Left colon (tissue), 2 donors: ENCODE measurements at regions not wholly inside any gene's neighbourhood (a gene's known extent, or its start where the extent isn't known, plus 50 kb on each side); places are given as distances from the start of the nearest gene placed in this dataset.
"Not testable (repeated sequence)": the region's sequence is repeated elsewhere in the genome, so short reads cannot be mapped to it uniquely, and the experiment has no call there.

Source experiments
- ATAC-seq: fragments of 200-7000 bp; cut with Tn5 transposase; one replicate; pipeline ENCODE4 v1.9.1; 2020; ENCODE audit warnings: mild to moderate bottlenecking, moderate library complexity
- DNase-seq, 2 donors: peaks; one replicate each; pipeline ENCODE4 v3.0.0-alpha.2; 2020
- intact Hi-C, 2 donors: fragments of 100-400 bp; cut with DNase I in 1 of 2; cut with micrococcal nuclease in 1 of 2; formaldehyde crosslinking; loops; one replicate each; pipeline versions ENCODE4 v1.11.2 to v1.14.0; 2022; cut with DNase I, micrococcal nuclease
- donor health status: DM: no; HTN: no; CAD: no.
- donor health status: DM: yes; HTN: yes; CAD: no.

DNA sequence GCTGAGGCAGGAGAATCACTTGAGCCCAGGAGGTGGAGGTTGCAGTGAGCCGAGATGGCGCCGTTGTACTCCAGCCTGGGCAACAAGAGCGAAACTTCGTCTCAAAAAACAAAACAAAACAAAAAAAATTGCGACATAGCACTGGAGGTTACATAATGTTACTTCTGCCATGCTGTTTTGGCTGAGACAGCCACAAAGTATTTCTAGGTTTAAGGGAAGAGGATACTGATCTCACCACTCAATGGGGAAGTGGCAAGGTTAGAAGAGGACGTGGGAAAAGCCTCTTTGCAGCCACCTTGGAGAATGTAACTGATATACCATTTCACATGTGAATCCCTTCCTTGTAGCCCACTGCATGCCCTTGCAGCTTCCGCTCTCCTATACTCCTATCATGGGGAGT is 131.2 kb upstream of the NLRP1 start:
- no peak for ATAC-seq
- DNase-seq: no peak
- intact Hi-C loops: no loop called here

GRCh38 chr17:5718726-5719125 is 134.4 kb upstream of the NLRP1 start:
- ATAC-seq (no peak), DNase-seq (no peak)
- intact Hi-C loops: no loop called here

- ATAC-seq: no peak
- intact Hi-C loops: no loop called here
- DNase-seq: no peak
Observed at GRCh38 chr17:5719976-5720375, 135.7 kb upstream of the NLRP1 start.

GRCh38 chr17:5730373-5730772 is 146.1 kb upstream of the NLRP1 start:
- no peak for ATAC-seq
- intact Hi-C loops: no loop called here

DNA sequence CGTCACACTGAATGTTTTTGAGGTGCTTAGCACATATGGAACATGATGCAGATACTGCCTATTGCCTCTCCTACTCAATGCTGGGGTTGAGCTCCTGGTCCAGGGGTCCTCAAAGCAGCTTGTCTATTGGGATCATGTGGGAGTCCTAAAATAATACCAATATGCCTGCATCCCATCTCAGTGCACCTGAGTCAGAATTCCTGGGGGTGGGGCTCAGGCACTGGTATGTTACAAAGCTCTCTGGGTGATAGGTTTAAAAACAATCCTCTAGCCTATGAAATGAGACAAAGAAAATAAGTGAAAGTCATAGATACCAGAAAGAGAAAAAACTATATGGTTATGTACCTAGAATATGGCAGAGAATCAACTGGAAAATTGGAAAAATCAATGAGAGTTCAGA is 156.6 kb upstream of the NLRP1 start:
- ATAC-seq: no peak
- DNase-seq: no peak
- intact Hi-C loops: no loop called here

More at GRCh38 chr17:5730373-5730772, 146.1 kb upstream of the NLRP1 start:
- DNase-seq: no peak

GRCh38 chr17:5741810-5742209 is 157.5 kb upstream of the NLRP1 start:
- ATAC-seq (no peak), DNase-seq (no peak)
- intact Hi-C loops: no loop called here

GRCh38 chr17:5745111-5745813 is 161.0 kb upstream of the NLRP1 start:
- intact Hi-C loops: no loop called here
- DNase-seq (no peak), ATAC-seq (no peak)

DNA sequence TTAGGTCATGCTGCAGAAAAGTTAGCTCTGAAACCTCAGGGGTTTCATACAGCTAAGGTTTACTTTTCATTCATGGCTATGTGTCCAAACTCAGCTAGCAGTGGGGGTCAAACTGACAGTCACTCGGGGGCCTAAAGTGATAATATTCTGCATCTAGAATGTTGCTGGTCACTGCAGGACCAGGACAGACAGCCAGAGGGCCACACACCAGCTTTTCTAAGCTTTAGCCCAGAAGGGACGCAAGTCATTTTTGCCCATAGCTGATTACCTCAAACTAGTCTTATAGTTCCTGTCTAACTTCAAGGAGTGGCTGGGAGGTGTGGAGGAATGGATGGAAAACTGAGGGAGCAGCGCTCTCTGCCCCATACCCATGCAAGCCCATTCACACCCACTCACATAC is 163.0 kb upstream of the NLRP1 start:
- DNase-seq (no peak), ATAC-seq (no peak)
- intact Hi-C loops: no loop called here

DNA sequence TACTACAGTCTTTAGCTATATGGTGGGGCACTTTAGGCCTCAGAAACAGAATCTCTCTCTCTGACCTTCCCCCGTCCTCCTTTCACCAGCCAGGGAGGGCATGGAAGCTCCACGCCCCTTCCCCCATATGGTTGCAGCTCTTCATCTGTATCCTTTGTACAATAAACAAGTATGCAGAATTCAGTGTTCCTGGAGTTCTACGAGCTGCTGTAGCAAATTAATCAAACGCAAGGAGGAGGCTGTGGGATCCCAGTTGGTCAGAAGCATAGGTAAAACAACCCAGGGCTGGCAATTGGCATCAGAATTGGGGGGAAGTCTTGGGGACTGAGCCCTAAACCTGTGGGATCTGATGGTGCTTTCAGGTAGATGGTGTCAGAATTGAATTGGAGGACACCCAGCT is 163.7 kb upstream of the NLRP1 start:
- DNase-seq: no peak
- no peak for ATAC-seq
- intact Hi-C loops: no loop called here

DNA sequence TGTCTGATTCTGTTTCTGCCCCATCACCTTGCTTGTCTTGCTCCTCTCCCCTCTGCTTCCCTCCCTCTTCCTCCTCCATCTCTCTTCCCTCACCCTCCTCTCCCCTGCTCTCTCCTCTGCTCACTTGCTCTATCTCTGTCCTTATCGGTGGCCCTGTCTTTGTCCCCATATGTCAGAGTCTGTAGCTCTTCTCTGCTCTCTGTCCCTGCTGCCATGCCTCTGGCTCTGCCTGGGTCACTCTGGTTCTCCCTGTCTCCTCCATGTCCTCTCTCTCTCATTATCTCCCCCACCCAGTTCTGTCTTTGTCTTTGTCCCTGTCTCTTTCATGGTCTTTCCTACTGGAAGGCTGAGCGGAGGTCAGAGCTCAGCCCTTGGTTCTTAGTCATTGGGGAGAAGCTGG is 169.1 kb upstream of the NLRP1 start:
- intact Hi-C loops: no loop called here
- no peak for DNase-seq
- ATAC-seq: no peak

GRCh38 chr17:5757314-5757907 is 173.1 kb upstream of the NLRP1 start:
- intact Hi-C loops: no loop called here
- ATAC-seq (no peak), DNase-seq (no peak)

GRCh38 chr17:5758651-5759050 is 174.3 kb upstream of the NLRP1 start:
- intact Hi-C loops: no loop called here
- ATAC-seq: no peak
- DNase-seq: no peak

GRCh38 chr17:5759501-5759925 is 175.2 kb upstream of the NLRP1 start:
- intact Hi-C loops: no loop called here
- DNase-seq (no peak), ATAC-seq (no peak)

DNA sequence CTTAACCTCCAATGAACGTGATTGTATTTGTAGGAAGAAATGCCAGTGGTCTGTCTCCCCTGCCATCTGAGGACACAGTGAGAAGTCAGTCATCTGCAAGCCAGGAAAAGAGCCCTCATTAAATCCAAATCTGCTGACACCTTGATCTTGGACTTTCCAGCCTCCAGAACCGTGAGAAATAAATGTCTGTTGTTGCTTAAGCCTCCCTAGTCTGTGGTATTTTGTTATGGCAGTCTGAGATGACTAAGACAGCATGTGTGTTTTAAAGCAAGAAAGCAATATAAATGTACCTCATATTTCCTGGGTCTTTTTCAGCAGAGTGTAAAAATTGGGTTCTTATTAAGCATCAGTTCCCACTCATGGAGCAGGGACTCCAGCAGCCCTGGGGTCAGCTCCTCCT is 177.9 kb upstream of the NLRP1 start:
- ATAC-seq (no peak), DNase-seq (no peak)
- intact Hi-C loops: no loop called here

GRCh38 chr17:5763595-5764306 is 179.4 kb upstream of the NLRP1 start:
- no peak for DNase-seq
- no peak for ATAC-seq
- intact Hi-C loops: no loop called here

DNA sequence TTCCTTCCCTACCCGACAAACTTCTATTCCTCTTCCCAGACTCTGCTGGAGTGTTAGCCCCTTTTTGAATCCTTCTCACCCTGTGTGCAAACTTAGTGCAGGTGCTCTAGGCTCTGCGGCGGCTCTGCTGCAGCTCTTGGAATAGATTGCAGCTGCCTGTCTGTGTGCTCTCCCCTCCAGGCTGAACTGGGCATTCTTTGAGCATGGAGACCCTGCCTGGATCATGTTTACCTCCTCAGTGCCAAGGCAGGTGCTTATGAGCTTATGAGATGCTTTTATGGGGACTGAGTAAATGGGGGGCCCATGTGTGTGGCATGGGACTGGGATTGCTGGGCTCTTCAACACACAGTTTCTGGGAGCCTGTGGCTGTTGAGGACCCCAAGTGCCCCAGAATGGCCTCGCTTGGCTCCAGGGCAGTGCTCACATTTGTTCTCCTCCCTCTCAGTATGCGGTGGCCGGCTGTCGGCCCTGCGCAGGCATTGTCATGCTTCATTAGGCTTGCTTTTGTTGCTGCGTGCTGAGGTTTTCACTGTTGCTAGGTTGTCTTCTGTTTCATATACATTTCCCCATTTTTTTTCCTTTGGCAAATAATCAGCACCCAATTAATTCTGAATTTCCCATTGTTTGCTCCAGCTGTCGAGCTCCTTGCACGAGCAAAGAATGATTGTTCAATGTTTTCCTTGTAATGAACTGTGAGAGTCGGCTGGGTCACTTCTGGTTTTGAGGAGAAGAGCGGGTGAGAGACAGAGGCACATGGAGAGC is 185.5 kb upstream of the NLRP1 start:
- DNase-seq (no peak), ATAC-seq (no peak)
- intact Hi-C loops: no loop called here

GRCh38 chr17:5770441-5771270 is 186.3 kb upstream of the NLRP1 start:
- ATAC-seq (no peak), DNase-seq (no peak)
- intact Hi-C loops: no loop called here

DNA sequence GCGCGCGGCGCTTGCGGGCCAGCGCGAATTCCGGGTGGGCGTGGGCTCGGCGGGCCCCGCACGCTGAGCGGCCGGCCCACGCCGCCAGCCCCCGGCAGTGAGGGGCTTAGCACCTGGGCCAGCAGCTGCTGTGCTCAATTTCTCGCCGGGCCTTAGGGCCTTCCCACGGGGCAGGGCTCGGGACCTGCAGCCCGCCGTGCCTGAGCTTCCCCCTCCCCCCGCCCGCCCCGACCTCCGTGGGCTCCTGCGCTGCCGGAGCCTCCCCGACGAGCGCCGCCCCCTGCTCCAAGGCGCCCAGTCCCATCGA is 186.9 kb upstream of the NLRP1 start:
- ATAC-seq, intact Hi-C loops, DNase-seq: not testable (repeated sequence)

GRCh38 chr17:5772017-5772416 is 187.7 kb upstream of the NLRP1 start:
- DNase-seq, intact Hi-C loops, ATAC-seq: not testable (repeated sequence)
